HG03097 (cell line): ENCODE measurements at regions not wholly inside any gene's neighbourhood (a gene's known extent, or its start where the extent isn't known, plus 50 kb on each side); places are given as distances from the start of the nearest gene placed in this dataset.

Experiments used
- ATAC-seq: cut with Tn5 transposase; IDR thresholded peaks from one replicate; pipeline ENCODE4 v1.9.1; 2021; ENCODE audit not compliant: unreplicated experiment, low FRiP score

- no peak for ATAC-seq
Observed at GRCh38 chr10:92747066-92747465, 57.3 kb downstream of the HHEX start.

GRCh38 chr10:92747600-92747999 is 57.8 kb downstream of the HHEX start:
- no peak for ATAC-seq

GRCh38 chr10:92750791-92751533 is 61.2 kb downstream of the HHEX start:
- ATAC-seq: no peak

- ATAC-seq: no peak
Observed at GRCh38 chr10:92751534-92751811, 61.7 kb downstream of the HHEX start.

GRCh38 chr10:92751827-92752226 is 62.1 kb downstream of the HHEX start:
- ATAC-seq: no peak

- no peak for ATAC-seq
Observed at GRCh38 chr10:92753865-92754264, 64.1 kb downstream of the HHEX start.

GRCh38 chr10:92755725-92756124 is 66.0 kb downstream of the HHEX start:
- no peak for ATAC-seq

GRCh38 chr10:92756201-92757065 is 66.7 kb downstream of the HHEX start:
- ATAC-seq: peak; percentile 66

GRCh38 chr10:92757066-92757710 is 67.4 kb downstream of the HHEX start:
- peak; percentile 76 for ATAC-seq

- no peak for ATAC-seq
Observed at GRCh38 chr10:92757711-92758104, 68.0 kb downstream of the HHEX start.

GRCh38 chr10:92758594-92758993 is 68.8 kb downstream of the HHEX start:
- no peak for ATAC-seq

GRCh38 chr10:92760609-92761008 is 70.9 kb downstream of the HHEX start:
- no peak for ATAC-seq

GRCh38 chr10:92761571-92761970 is 71.8 kb downstream of the HHEX start:
- ATAC-seq: no peak

GRCh38 chr10:92763634-92764155 is 73.9 kb downstream of the HHEX start:
- no peak for ATAC-seq

- no peak for ATAC-seq
Observed at GRCh38 chr10:92766451-92766850, 76.7 kb downstream of the HHEX start.

- ATAC-seq: no peak
Observed at GRCh38 chr10:92768104-92768503, 78.3 kb downstream of the HHEX start.

- no peak for ATAC-seq
Observed at GRCh38 chr10:92773776-92774175, 74.5 kb upstream of the EXOC6 start.

GRCh38 chr10:92778091-92778490 is 70.2 kb upstream of the EXOC6 start:
- ATAC-seq: no peak

GRCh38 chr10:92785118-92785517 is 63.2 kb upstream of the EXOC6 start:
- ATAC-seq: no peak

GRCh38 chr10:92787557-92788152 is 60.7 kb upstream of the EXOC6 start:
- no peak for ATAC-seq

- no peak for ATAC-seq
Observed at GRCh38 chr10:92789067-92789466, 59.3 kb upstream of the EXOC6 start.
